Thoracic aorta (tissue), 2 donors: ENCODE measurements at regions not wholly inside any gene's neighbourhood (a gene's known extent, or its start where the extent isn't known, plus 50 kb on each side); places are given as distances from the start of the nearest gene placed in this dataset.

ENCODE experiments used
- ATAC-seq: fragments of 150-250 bp; one replicate; pipeline ENCODE4 v1.8.0; 2017; ENCODE audit warnings: low read depth; ENCODE audit not compliant: insufficient number of reproducible peaks, low FRiP score
- DNase-seq: peaks from one replicate; pipeline ENCODE4 v3.0.0-alpha.2; 2020; ENCODE audit warnings: low spot score
- H3K27ac ChIP-seq, 2 donors: fragments of 200-600 bp; sonication (generic); 1 replicate in 1 of 2; 2 replicates in 1 of 2; pipeline ENCODE4 v1.5.1; 2016; ENCODE audit warnings: mild to moderate bottlenecking in 2 of 2, moderate library complexity in 2 of 2
- H3K27me3 ChIP-seq: fragments of 200-600 bp; sonication (generic); replicated peaks from 2 replicates; pipeline ENCODE4 v1.6.0; 2016; ENCODE audit warnings: mild to moderate bottlenecking; ENCODE audit not compliant: insufficient read depth
- H3K36me3 ChIP-seq: fragments of 200-600 bp; sonication (generic); one replicate; pipeline ENCODE4 v1.5.1; 2016
- H3K4me1 ChIP-seq, 2 donors: fragments of 200-600 bp; sonication (generic); 1 replicate in 1 of 2; 2 replicates in 1 of 2; pipeline versions ENCODE4 v1.5.1 to v1.6.0; 2016; ENCODE audit warnings: low read depth in 2 of 2, mild to moderate bottlenecking in 1 of 2; ENCODE audit not compliant: control insufficient read depth in 1 of 2
- H3K4me3 ChIP-seq: fragments of 200-600 bp; sonication (generic); 2 replicates; pipeline ENCODE4 v1.5.1; 2016; ENCODE audit warnings: mild to moderate bottlenecking
- H3K9me3 ChIP-seq: fragments of 200-600 bp; sonication (generic); 2 replicates; pipeline ENCODE4 v1.5.1; 2016
- CTCF ChIP-seq: fragments of 200-600 bp; sonication (generic); IDR thresholded peaks from one replicate; pipeline ENCODE4 v1.5.1; 2019; ENCODE audit warnings: antibody characterized with exemption

GRCh38 chr2:221833966-221834365 lies 261.9 kb upstream of the EPHA4 start:
- DNase-seq (no peak), ATAC-seq (no peak)
- H3K9me3 ChIP-seq = no peaks in the 10 kb centered on the region
- TF ChIP-seq CTCF = no peak
- no peaks in the 10 kb centered on the region for H3K4me1 ChIP-seq
- H3K27ac ChIP-seq = no peak overlapping the region
- no peaks in the 10 kb centered on the region for H3K27me3 ChIP-seq
- no peak overlapping the region for H3K4me3 ChIP-seq
- H3K36me3 ChIP-seq = no peaks in the 10 kb centered on the region

GRCh38 chr2:221831051-221831450 lies 258.9 kb upstream of the EPHA4 start:
- TF ChIP-seq CTCF = no peak
- H3K9me3 ChIP-seq = no peaks in the 10 kb centered on the region
- ATAC-seq (no peak), DNase-seq (no peak)
- H3K27ac ChIP-seq = no peak overlapping the region
- H3K4me1 ChIP-seq = no peaks in the 10 kb centered on the region
- H3K4me3 ChIP-seq = no peak overlapping the region
- H3K36me3 ChIP-seq = no peaks in the 10 kb centered on the region
- H3K27me3 ChIP-seq = no peaks in the 10 kb centered on the region

GRCh38 chr2:221822416-221822815 lies 250.3 kb upstream of the EPHA4 start:
- ATAC-seq (no peak), DNase-seq (no peak)
- TF ChIP-seq CTCF = no peak
- Histone ChIP-seq H3K27me3 (no peaks in the 10 kb centered on the region), H3K27ac (no peak overlapping the region), H3K9me3 (no peaks in the 10 kb centered on the region), H3K36me3 (no peaks in the 10 kb centered on the region), H3K4me3 (no peak overlapping the region), H3K4me1 (no peaks in the 10 kb centered on the region)

- no peak overlapping the region for H3K4me3 ChIP-seq
- no peaks in the 10 kb centered on the region for H3K4me1 ChIP-seq
- H3K27me3 ChIP-seq = no peaks in the 10 kb centered on the region
- H3K36me3 ChIP-seq = no peaks in the 10 kb centered on the region
- no peaks in the 10 kb centered on the region for H3K9me3 ChIP-seq
- no peak overlapping the region for H3K27ac ChIP-seq
- no peak for ATAC-seq
- no peak for DNase-seq
- no peak for TF ChIP-seq CTCF
These were observed 246.7 kb upstream of the EPHA4 start for GRCh38 chr2:221818616-221819320.

GRCh38 chr2:221817878-221818277 lies 245.8 kb upstream of the EPHA4 start:
- Histone ChIP-seq H3K27me3 (no peaks in the 10 kb centered on the region), H3K4me3 (no peak overlapping the region), H3K36me3 (no peaks in the 10 kb centered on the region), H3K27ac (no peak overlapping the region), H3K4me1 (no peaks in the 10 kb centered on the region), H3K9me3 (no peaks in the 10 kb centered on the region)
- ATAC-seq (no peak), DNase-seq (no peak)
- TF ChIP-seq CTCF = no peak
